Ureter (tissue), 1 donor: ENCODE measurements at regions not wholly inside any gene's neighbourhood (a gene's known extent, or its start where the extent isn't known, plus 50 kb on each side); places are given as distances from the start of the nearest gene placed in this dataset.

Experiments
- DNase-seq: peaks from one replicate; pipeline ENCODE4 v3.0.0-alpha.2; 2020; ENCODE audit warnings: low spot score
- donor health status: DM: yes; HTN: yes; CAD: no.

DNA sequence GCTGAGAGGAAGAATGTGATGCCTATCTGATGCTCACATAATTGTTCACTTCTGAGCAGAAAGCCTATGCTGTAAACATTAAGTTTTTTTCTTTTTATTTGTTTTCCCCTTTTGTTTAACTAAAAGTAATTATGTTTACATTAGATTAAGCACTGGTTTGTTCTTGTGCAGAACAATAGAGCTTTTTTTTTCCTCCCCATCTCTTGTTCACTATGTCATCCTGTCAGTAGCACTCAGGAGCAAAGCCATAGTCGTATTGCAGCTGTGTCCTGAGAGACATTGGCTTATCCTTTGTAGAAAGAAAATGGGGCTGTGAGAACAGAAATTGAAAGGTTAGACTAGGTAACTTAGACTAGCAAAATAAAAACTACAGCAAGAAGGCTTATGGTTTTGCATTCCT, 301.8 kb upstream of the RAG2 start:
- DNase-seq: no peak

DNA sequence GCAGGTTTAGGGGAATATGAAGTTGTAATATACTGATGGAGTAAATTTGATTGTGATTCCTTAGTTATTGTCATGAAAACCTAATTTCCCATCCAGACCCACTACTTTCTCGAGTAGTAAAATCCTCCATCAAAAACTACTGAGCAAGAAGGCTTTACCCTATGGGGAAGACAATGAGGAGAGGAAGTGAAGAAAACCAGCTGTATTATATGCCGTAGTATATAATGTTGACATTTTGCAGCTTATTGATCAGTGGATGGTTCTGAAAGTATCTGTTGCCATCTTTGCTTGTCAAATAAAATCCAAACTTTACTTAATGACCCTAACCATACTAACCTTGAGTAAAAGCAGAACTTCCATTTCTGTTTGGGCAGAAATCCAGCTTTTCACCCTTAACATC, 292.8 kb upstream of the RAG2 start:
- no peak for DNase-seq

DNA sequence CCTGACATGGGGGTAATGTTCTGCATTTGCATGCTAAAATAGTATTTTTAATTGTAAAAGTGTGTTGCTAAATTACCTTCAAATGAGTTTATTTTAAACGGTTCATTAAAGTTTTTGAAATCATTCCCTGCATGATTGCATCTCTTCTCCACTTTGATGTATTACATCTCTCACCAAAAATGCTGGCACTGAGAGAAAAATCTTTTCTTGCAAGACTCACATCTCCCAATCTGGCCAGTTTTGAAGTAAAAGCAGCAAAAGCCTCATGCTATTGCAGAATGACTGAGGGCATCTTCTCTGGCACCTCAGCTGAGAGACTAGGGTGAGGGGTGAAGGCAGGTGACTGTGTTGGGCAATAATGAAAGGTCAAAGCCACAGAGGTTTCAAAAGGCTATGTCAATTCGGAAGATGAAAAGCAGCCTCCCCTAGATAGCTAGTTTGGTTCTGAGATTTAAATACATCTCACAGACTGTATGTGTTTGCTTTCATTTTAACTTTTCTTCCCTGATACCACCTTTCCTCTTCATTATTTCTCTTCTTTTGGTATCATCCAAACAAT, 292.2 kb upstream of the RAG2 start:
- no peak for DNase-seq

DNA sequence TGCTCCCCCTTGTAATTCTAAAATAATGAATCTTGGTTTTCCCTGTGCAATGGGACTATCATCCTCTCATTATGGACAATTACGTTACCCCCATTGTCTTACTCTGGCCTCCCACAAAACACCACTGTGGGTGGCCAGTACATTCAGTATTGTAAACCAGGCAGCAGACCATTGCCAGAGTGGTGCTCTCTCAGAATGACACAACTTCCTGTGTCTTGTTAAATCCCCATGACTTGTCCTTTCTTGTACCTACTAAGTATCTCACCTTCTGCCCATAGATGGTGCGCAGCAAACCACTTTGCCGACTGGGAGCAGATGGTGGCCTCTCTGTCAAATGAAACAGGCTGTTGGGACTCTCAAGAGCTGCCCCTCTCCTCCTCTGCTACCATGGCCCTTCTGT, 287.1 kb upstream of the RAG2 start:
- DNase-seq: no peak

DNA sequence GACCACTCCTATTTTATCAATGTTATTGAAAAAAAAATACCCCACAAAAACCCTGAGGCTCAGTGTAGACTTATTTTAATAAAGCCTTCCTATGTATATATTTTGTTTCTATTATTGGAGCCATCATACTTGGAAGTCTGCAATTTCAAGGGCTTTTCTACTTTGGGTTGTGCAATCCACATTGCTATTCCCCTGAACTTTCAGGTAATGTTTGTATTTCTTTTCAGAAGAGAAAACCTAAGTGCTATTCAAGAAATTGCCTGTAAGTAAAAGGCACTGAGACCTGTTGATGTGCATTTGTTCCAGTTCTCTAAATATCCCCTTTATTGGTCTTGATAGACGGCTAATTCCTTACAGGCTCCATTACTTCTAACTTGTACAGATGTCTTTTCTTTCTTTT, 280.7 kb upstream of the RAG2 start:
- no peak for DNase-seq

DNA sequence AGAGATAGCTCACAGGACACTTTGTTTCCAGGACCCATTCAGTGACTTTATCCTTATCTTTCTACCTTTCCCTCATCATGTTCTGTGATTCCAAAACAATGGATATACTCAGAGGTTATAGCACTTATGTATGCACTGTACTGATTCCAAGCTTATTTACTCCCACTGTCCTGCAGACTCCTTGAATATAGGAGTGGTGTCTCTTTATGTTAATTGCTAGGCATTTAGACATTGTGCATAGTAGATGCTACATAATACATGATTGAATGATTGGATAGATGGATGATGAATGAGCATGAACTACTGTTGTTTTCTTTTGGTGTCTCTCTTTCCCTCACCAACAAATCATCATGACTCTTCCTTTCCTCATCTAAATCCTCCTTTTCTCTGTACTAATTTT, 279.1 kb upstream of the RAG2 start:
- DNase-seq: no peak

DNA sequence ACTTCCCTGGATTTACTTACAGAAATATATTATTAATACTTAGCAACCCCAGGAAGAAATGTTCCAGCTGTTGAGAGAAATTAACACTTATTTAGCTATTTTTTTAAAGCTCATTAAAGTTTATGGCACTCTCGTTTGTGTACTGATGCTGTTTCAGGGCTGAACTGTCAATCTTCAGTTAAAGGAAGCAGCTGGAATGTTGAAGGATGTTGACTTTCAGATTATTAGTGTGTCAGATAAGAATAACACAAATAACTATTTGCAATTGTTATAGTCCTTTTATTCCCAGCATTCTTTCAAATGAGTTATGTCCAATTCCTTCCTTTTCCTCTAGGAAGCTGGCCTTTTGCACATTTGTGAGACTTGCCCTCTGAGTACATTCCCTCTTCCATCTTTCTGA, 278.2 kb upstream of the RAG2 start:
- DNase-seq: no peak

DNA sequence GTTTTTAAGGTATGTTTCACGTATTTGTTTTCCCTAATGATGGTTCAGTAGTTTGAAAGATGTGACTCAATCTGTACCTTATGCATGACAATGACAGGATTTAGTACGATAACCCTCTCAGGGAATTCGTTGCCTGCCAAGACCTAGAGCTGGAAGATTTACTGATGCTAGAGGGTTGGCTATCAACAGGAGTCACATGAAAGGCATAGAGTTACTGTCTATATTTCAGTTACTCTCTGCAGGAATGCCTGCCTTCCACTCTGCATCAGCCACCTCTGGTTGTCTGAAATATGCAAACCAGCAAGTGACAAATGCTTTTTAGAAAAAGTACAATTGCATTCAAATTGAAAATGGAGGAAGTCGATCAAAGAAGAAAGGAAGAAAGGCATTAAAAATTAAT, 276.3 kb upstream of the RAG2 start:
- no peak for DNase-seq

DNA sequence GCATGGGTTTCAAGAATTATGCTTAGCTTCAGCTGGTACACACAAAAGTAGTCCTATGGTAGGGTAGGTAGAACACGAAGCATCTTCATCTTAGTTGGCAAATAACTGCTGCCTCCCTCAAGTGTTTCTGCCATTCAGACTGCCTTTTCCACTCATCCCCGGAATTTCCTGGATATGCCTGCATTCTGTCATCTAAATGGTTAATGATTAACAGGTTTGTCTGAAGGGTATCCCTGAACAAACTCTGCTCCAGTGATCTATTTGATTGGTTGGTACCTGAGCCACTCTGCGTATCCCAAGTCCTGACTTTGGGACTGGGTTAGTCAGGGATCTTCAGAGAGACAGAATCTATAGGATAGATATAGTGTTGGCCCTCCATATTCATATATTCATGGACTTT, 272.3 kb upstream of the RAG2 start:
- DNase-seq: no peak

DNA sequence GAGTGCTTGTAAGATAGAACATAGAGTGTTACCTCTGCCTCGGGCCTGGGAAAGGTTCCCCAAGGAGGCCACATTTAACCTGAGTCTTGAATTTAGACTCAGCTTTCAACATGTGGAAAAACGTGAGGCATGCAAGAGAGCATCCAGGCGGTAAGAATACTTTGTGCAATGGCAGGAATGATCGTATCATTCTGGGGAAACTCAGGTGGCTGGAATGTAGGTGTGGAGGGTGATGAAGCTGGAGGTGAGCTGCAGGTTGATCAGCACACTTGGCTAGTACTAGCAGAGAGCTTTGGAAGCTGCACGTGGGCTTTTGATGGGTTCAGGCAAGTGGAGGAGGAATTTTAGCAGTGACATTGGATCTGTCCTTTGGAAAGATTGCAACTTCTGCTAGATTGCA, 270.3 kb upstream of the RAG2 start:
- no peak for DNase-seq

DNA sequence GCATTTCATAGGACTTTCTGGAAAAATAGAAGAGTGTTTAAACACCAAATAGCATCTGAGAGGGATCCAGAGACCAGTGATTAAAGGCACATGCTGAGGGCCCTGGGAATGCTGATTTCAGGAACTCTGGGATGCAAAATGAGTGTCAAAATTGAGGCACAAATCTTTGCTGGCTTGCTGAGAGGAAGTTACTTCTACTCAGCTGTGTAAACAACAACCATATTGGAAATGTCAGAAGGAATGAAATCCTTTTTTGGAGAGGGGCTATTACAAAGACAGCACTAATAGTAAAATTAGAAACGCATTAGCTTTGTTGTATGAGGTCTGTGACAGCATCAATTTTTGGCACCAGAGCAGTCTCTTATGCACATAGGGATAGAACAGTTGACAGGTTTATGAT, 267.8 kb upstream of the RAG2 start:
- DNase-seq: no peak

DNA sequence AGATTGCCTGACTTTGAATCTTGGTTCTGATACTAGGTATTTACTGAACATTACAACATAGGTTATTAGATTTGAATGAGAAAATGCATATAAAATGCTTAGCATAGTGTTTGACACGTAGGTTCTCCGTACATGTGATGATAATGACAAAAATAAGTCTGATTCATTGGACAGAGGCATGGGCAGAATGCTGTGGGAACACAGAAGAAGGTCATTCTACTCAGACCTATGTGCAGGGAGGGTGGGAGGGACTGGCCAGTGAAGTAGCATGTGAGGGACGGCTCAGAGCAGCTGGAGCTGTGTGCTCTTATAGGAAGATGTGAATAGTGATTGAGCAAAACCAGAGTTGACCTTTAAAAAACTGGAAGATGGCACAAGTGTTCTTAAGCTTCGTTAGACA, 256.8 kb upstream of the RAG2 start:
- no peak for DNase-seq

DNA sequence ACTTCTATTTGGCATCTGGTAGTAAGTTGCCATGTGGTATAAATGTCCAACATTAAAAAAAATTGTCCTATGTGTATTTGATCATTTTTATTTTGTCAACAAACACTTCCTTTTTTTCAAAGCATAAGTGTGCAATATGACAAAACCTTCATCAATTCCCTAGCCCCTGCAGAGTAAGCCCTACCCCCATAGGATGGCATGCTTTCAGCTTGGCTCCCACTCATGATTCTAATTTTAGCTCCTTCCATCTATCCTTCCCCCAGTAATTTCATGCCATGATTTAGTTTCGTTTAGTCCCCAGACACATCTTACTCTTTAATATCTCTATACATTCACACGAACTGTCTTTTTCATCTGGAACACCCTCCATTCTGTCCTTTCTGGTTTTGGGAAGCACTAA, 250.6 kb upstream of the RAG2 start:
- DNase-seq: no peak

DNA sequence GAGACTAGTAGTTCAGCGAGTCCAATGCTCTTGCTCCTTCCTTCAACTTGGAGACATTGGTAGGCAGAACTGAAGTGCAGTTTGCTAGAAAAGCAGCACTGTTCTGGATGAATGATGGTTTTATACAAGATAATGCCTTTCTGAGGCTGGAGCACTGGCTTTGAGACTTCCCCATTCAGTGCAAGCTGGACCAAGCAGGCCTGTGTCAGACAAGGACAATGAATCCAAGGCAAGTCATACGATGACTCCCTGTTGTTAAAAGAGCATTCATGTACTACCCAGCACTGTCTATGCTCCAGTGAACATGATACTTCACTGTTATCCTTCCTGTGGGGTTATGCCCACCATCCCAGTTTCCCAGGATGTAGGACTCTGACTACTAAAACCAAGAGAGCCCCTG, 242.3 kb upstream of the RAG2 start:
- DNase-seq: no peak

DNA sequence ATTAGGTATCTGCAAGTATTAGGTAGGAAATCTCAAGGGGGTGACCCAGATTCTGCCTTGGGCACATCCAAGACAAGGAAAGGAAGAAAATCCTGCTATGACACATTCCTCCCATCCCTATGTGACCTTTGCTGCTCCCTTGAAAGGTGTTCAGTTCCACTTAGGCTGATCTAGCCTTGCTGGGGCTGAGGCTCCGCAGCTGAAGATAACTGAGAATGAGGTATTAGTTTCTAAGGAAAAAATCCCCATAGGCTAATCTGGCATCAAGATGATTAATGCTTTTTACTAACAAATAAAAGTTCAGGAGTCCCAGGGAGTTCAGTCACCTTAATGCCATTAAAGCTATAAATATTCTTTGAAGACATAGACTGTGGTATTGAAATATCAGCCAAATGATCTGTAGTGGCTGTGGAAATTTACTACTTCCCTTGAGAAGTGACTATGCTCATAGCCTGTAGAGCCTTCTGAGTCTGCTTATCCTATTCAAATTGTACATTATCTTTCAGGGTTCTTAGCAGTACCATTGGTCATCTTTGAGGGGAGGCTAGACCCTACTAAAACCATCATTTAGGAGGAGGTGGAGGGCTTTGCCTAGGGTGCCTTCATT, 239.9 kb upstream of the RAG2 start:
- DNase-seq: no peak

DNA sequence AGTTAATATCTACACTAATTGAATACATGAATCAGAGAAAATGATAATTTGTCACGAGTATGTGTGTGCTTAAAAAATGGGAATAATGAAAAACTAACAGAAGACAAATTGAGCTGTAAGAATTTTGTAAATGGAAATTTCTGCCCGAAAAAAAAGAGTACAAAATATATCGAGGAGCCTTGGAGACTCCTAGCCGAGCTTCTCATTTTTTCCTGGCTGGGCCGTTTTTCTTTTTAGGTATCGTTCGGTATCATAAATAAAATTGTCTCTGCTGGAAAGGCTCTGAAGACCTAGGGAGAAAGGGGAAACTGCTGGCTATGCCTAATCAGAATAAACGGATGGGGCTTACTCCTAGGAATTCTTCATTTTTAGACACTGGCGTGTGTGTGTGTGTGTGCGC, 227.2 kb upstream of the RAG2 start:
- DNase-seq: no peak

DNA sequence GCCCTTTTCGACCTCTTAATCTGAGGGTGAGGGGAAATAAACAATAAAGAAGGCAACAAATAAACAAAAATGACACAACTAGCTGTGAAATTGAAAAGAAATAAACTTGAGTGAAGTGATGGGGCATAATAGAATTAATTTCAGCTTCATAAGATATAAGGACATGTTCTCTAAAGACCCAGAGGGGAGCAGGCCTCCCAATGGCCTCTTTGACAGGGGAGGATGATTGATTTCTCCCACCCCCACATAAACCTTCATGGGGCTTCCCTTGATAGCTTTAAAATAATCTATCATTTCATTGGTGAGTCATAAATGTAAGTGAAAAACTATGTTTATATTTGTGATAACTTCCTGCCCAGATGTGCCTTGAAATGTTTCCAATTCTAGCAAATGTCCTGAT, 226.3 kb upstream of the RAG2 start:
- no peak for DNase-seq

DNA sequence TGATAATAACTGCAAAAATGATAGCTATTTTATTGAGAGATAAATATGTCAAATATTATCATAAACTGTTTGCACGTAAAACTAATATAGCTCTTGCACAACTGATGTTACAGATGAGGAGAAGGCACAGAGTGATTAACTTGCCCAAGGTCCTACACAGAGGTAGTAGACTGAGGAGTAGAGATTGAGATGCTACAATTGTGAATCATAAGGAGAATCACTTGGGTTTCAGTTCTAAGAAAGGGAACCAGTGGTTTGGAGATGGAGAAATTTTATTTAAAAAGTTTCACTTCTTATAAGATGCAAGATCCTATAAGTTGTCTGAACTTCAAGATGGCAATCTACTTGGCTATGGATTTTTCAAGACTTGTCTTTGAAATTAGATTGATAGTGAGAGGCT, 224.8 kb upstream of the RAG2 start:
- DNase-seq: no peak

DNA sequence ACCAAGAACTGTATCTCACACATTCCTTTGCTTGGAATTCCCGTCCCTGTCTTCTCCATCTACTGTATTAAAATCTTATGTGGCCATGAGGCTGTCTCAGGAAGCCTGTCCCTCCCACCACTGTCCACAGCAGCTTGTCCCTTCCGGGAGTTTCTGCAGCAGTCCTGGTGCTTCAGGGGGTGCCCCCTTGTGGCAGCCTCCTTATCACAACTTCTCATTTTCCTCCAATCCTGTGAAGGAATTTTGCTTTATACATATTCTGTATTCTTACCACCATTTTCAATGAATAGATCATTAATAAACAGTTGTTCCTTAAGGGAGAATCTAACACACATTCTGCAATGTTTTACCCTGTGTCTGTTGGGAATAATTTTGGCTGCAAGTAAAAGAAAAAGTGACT, 220.4 kb upstream of the RAG2 start:
- DNase-seq: no peak

DNA sequence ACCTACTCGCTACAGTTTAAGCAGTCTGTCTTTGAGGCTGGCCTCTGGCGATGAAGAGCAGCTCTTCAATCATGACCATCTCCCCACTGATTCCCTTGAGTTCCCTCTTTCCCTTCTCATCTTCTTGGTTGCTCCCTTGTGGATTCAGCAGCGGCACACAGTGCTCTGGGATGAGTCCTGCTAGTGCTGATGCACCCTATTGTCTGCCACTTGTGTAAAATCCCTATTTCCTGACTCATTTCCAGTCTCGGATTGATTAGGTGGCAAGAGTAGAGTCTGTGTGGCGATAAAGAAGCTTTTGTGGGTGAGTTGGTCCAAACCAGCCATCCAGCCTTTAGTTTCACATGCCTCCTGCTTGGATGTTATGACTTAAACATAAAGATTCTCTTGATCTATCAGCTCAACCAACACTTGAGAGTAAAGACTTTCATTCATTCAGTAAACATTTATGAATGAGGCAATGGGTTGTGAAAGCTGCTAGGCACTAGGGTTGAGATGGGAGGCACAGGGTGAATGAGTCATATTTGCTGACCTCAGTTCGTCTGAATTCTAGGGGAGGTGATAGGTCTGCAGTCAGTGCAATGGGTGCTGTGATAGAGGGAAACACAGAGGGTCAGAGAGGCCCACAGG, 219.4 kb upstream of the RAG2 start:
- no peak for DNase-seq

DNA sequence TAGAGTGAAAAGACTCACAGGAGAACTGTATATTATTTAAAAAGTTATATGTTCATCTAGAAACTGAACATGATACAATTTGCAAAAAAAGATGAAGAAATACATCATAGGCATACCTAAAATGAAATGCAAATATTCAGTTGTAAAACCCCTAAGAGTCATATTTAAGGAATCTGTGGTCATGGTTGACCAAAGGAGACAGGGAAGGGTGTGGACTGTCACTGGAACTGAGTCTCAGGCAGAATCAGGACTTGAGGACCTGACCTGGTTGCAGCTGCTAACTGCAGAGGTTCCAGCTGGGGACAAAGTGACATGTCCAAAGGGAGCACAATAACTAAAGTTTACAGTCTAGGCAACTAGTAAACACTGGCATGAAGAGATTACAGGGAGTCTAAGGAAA, 211.3 kb upstream of the RAG2 start:
- no peak for DNase-seq

DNA sequence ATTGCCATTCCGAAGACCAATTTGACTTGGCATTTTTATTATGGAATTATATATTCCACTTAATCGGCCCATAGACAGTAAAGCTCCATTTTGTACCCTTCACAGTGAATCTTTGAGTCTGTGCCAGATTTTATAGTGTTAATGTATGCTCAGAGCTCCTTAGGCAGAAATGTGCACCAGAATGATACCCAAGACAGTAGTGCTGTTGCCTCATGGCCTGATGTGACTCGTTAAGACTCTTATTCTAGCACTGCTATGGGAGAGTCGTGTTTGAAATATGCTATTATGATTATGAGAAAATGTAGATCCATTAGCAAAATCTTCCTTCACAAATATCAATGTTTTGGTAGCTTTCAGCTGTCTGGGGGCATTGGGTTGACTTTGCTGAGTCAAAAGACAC, 209.8 kb upstream of the RAG2 start:
- DNase-seq: no peak

DNA sequence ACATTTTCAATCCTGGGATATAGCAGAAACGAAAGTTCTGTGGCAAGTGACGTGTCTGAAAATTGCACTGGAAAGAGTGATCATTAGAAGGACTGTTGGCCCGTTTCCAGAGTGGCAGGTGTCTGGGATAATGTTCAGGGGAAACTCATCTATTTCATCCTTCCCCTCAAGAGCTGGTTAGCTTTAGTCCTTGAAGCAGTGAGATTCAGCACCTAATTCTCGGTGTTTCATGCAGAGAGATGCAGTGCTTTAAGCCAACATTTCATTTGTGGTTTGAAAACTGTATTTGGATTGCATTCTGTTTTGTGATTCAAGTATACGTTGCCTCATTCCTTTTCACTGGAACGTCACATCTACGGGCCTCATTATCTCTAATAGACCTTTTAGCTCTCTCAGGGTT, 205.0 kb upstream of the RAG2 start:
- DNase-seq: no peak
